Upper lobe of left lung (tissue), 4 donors: ENCODE measurements at regions not wholly inside any gene's neighbourhood (a gene's known extent, or its start where the extent isn't known, plus 50 kb on each side); places are given as distances from the start of the nearest gene placed in this dataset.

Source experiments
- CTCF ChIP-seq, 6 experiments: fragments of 450-650 bp in 4 of 6; fragments of 200-600 bp in 2 of 6; sonication (generic) in 2 of 6; IDR thresholded peaks; one replicate each; pipeline ENCODE4 v1.5.1; 2016 to 2019; ENCODE audit warnings: antibody characterized with exemption in 6 of 6
- POLR2AphosphoS5 ChIP-seq, 2 donors: sonication (generic); formaldehyde crosslinking; IDR thresholded peaks; one replicate each; pipeline ENCODE4 v1.5.1; 2017; ENCODE audit warnings: antibody characterized with exemption in 2 of 2

DNA sequence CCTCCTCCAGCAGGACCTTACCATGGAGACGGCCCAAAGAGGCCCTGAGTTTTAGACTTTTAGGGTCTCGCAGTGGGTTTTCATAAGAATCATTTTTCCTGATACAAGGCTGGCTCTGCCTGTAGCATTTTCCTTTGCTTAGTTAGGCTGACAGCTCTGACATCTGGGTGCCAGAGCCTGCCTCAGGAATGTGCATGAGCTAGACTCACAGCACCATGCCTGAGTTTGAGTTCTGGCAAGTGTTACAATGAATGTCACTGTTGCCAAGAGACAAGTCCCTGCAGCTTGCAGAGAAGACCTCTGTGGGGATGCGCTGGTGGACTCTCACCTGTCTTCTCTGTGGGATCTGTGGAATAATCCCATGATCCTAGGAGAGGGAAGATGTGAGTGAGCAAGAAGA is 328.6 kb upstream of the TSPY4 start:
- TF ChIP-seq CTCF (IDR thresholded peaks at IDR 0.05): no peak
- TF ChIP-seq POLR2AphosphoS5 (IDR thresholded peaks at IDR 0.05): no peak
